Testis (tissue), 2 donors: ENCODE measurements at regions not wholly inside any gene's neighbourhood (a gene's known extent, or its start where the extent isn't known, plus 50 kb on each side); places are given as distances from the start of the nearest gene placed in this dataset.

Source experiments
- POLR2A ChIP-seq: fragments of 450-650 bp; IDR thresholded peaks from one replicate; pipeline ENCODE4 v1.6.1; 2017; ENCODE audit warnings: antibody characterized with exemption, mild to moderate bottlenecking, moderate library complexity
- TF ChIP-seq, protein P1 (sequence below), 3 experiments: fragments of 450-650 bp in 2 of 3; fragments of 200-600 bp in 1 of 3; sonication (generic) in 1 of 3; IDR thresholded peaks; one replicate each; pipeline ENCODE4 v1.5.1; 2016 to 2019; ENCODE audit warnings: antibody characterized with exemption in 3 of 3, mild to moderate bottlenecking in 2 of 3, moderate library complexity in 1 of 3

DNA sequence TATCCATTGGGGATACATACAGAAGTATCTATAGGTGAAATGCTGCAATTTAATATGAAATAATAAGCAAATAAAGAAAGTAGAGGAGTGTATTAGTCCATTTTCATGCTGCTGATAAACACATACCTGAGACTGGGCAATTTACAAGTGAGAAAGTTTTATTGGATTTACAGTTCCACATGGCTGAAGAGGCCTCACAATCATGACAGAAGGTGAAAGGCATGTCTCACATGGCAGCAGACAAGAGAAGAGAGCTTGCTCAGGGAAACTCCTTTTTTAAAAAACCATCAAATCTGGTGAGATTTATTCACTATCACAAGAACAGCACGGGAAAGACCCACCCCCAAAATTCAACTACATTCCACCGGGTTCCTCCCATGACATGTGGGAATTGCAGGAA lies 82.8 kb upstream of the TRIM24 start:
- TF ChIP-seq, protein P1, sequence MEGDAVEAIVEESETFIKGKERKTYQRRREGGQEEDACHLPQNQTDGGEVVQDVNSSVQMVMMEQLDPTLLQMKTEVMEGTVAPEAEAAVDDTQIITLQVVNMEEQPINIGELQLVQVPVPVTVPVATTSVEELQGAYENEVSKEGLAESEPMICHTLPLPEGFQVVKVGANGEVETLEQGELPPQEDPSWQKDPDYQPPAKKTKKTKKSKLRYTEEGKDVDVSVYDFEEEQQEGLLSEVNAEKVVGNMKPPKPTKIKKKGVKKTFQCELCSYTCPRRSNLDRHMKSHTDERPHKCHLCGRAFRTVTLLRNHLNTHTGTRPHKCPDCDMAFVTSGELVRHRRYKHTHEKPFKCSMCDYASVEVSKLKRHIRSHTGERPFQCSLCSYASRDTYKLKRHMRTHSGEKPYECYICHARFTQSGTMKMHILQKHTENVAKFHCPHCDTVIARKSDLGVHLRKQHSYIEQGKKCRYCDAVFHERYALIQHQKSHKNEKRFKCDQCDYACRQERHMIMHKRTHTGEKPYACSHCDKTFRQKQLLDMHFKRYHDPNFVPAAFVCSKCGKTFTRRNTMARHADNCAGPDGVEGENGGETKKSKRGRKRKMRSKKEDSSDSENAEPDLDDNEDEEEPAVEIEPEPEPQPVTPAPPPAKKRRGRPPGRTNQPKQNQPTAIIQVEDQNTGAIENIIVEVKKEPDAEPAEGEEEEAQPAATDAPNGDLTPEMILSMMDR (IDR thresholded peaks at IDR 0.05) = no peak
- TF ChIP-seq POLR2A = no peak
